MM.1S (cell line): ENCODE measurements at regions not wholly inside any gene's neighbourhood (a gene's known extent, or its start where the extent isn't known, plus 50 kb on each side); places are given as distances from the start of the nearest gene placed in this dataset.

ENCODE experiments used
- CTCF ChIP-seq: fragments of 300-600 bp; sonication (generic); IDR thresholded peaks from 2 replicates; pipeline ENCODE4 v1.5.1; 2016; ENCODE audit warnings: antibody characterized with exemption, low read length, mixed read lengths
- EZH2 ChIP-seq: fragments of 300-600 bp; sonication (generic); optimal IDR thresholded peaks from 2 replicates; pipeline ENCODE3; 2017; ENCODE audit warnings: low read depth, mild to moderate bottlenecking, antibody characterized with exemption, low read length, mixed read lengths

- TF ChIP-seq CTCF (no peak), EZH2 (no peak)
Measured at GRCh38 chrX:10089378-10089795, 67.4 kb upstream of the CLCN4 start.
